H1 (cell line): ENCODE measurements at regions not wholly inside any gene's neighbourhood (a gene's known extent, or its start where the extent isn't known, plus 50 kb on each side); places are given as distances from the start of the nearest gene placed in this dataset.

Experiments
- CBX5 ChIP-seq: fragments of 300-800, 300-1000 bp; sonication (generic); IDR thresholded peaks from 2 replicates; pipeline ENCODE4 v1.7.1; 2016; ENCODE audit warnings: antibody characterized with exemption, low read length, low read depth
- SP1 ChIP-seq: IDR thresholded peaks from 2 replicates; pipeline ENCODE4 v1.6.1; 2011; ENCODE audit warnings: low read depth, low read length
- TAF1 ChIP-seq: IDR thresholded peaks from 2 replicates; pipeline ENCODE4 v1.6.1; 2011; ENCODE audit warnings: mild to moderate bottlenecking, low read depth, low read length
- YY1 ChIP-seq: IDR thresholded peaks from 2 replicates; pipeline ENCODE4 v1.6.1; 2011; ENCODE audit warnings: low read depth, mild to moderate bottlenecking, low read length
- ZNF274 ChIP-seq: IDR thresholded peaks from 2 replicates; pipeline ENCODE4 v1.7.0; 2012; ENCODE audit warnings: low read length, borderline replicate concordance; ENCODE audit errors: extremely low read depth
- TF ChIP-seq, protein P1 (sequence below), 3 experiments: IDR thresholded peaks; 1 replicate in 2 of 3; 2 replicates in 1 of 3; pipeline versions ENCODE4 v1.5.1 to v1.6.1; 2011; ENCODE audit warnings: low read length in 3 of 3, mild to moderate bottlenecking in 3 of 3, inconsistent platforms in 2 of 3, low read depth in 1 of 3, moderate library complexity in 1 of 3; ENCODE audit not compliant: insufficient read depth in 1 of 3; ENCODE audit errors: control extremely low read depth in 1 of 3

DNA sequence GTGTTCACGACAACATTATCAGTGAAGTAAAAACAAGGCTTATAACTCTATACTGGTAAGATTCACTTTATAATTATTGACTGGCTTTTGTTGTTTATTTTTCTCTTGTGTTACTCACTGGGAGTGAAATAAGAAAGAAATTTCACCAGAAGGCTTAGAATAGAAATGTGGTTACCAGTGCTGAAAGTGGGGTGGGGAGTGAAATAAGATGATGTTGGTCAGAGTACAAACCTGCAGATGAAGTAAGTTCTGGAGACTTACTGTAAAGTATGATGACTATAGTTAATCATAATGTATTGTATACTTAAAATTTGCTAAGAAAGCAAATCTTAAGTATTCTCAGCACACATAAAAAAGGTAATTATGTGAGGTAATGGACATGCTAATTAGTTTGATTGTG lies 198.4 kb downstream of the KLHL28 start:
- TF ChIP-seq, protein P1, sequence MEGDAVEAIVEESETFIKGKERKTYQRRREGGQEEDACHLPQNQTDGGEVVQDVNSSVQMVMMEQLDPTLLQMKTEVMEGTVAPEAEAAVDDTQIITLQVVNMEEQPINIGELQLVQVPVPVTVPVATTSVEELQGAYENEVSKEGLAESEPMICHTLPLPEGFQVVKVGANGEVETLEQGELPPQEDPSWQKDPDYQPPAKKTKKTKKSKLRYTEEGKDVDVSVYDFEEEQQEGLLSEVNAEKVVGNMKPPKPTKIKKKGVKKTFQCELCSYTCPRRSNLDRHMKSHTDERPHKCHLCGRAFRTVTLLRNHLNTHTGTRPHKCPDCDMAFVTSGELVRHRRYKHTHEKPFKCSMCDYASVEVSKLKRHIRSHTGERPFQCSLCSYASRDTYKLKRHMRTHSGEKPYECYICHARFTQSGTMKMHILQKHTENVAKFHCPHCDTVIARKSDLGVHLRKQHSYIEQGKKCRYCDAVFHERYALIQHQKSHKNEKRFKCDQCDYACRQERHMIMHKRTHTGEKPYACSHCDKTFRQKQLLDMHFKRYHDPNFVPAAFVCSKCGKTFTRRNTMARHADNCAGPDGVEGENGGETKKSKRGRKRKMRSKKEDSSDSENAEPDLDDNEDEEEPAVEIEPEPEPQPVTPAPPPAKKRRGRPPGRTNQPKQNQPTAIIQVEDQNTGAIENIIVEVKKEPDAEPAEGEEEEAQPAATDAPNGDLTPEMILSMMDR (IDR thresholded peaks at IDR 0.05; ENCODE audit: control extremely low read depth in 1 of 3, insufficient read depth in 1 of 3, low read depth in 1 of 3, low read length in 3 of 3): no peak
- TF ChIP-seq ZNF274: no peak
- TF ChIP-seq TAF1: no peak
- TF ChIP-seq SP1: no peak
- no peak for TF ChIP-seq YY1
- no peak for TF ChIP-seq CBX5
